ENCODE measurements at regions not wholly inside any gene's neighbourhood (a gene's known extent, or its start where the extent isn't known, plus 50 kb on each side); places are given as distances from the start of the nearest gene placed in this dataset.
"Not testable (repeated sequence)": the region's sequence is repeated elsewhere in the genome, so short reads cannot be mapped to it uniquely, and the experiment has no call there.

GRCh38 chr20:6321235-6321634 is 198.4 kb upstream of the FERMT1 start:
- not testable (repeated sequence) for DNase-seq (ENCODE audit: low spot score)

- no peak for DNase-seq (ENCODE audit: low spot score)
Measured at GRCh38 chr20:6311841-6312655, 189.2 kb upstream of the FERMT1 start.

- DNase-seq (ENCODE audit: low spot score) = no peak
Measured at GRCh38 chr20:6311097-6311496, 188.3 kb upstream of the FERMT1 start.

- no peak for DNase-seq (ENCODE audit: low spot score)
Measured at GRCh38 chr20:6305536-6305935, 182.7 kb upstream of the FERMT1 start.

- DNase-seq (ENCODE audit: low spot score) = no peak
Measured at GRCh38 chr20:6302041-6302440, 179.2 kb upstream of the FERMT1 start.

- no peak for DNase-seq (ENCODE audit: low spot score)
Measured at GRCh38 chr20:6299456-6299855, 176.6 kb upstream of the FERMT1 start.

- no peak for DNase-seq (ENCODE audit: low spot score)
Measured at GRCh38 chr20:6298049-6298448, 175.2 kb upstream of the FERMT1 start.

GRCh38 chr20:6295867-6296256 is 173.0 kb upstream of the FERMT1 start:
- DNase-seq (ENCODE audit: low spot score) = no peak

- DNase-seq (ENCODE audit: low spot score) = no peak
Measured at GRCh38 chr20:6295127-6295866, 172.5 kb upstream of the FERMT1 start.

GRCh38 chr20:6287471-6287870 is 164.6 kb upstream of the FERMT1 start:
- no peak for DNase-seq (ENCODE audit: low spot score)

GRCh38 chr20:6282642-6283041 is 159.8 kb upstream of the FERMT1 start:
- no peak for DNase-seq (ENCODE audit: low spot score)

GRCh38 chr20:6277661-6278240 is 154.9 kb upstream of the FERMT1 start:
- no peak for DNase-seq (ENCODE audit: low spot score)

GRCh38 chr20:6270404-6270803 is 147.6 kb upstream of the FERMT1 start:
- not testable (repeated sequence) for DNase-seq (ENCODE audit: low spot score)

- no peak for DNase-seq (ENCODE audit: low spot score)
Measured at GRCh38 chr20:6269168-6269873, 146.5 kb upstream of the FERMT1 start.

GRCh38 chr20:6265204-6265904 is 142.5 kb upstream of the FERMT1 start:
- DNase-seq (ENCODE audit: low spot score) = no peak

- no peak for DNase-seq (ENCODE audit: low spot score)
Measured at GRCh38 chr20:6253396-6253795, 130.6 kb upstream of the FERMT1 start.

GRCh38 chr20:6245436-6245835 is 122.6 kb upstream of the FERMT1 start:
- no peak for DNase-seq (ENCODE audit: low spot score)

GRCh38 chr20:6241591-6241990 is 118.8 kb upstream of the FERMT1 start:
- DNase-seq (ENCODE audit: low spot score) = no peak

- no peak for DNase-seq (ENCODE audit: low spot score)
Measured at GRCh38 chr20:6240059-6240458, 117.2 kb upstream of the FERMT1 start.

- no peak for DNase-seq (ENCODE audit: low spot score)
Measured at GRCh38 chr20:6238421-6238820, 115.6 kb upstream of the FERMT1 start.

GRCh38 chr20:6235510-6235909 is 112.7 kb upstream of the FERMT1 start:
- DNase-seq (ENCODE audit: low spot score) = no peak

GRCh38 chr20:6232436-6232835 is 109.6 kb upstream of the FERMT1 start:
- no peak for DNase-seq (ENCODE audit: low spot score)

All from germinal center (tissue), 1 donor.